BLaER1 (cell line): ENCODE measurements at regions not wholly inside any gene's neighbourhood (a gene's known extent, or its start where the extent isn't known, plus 50 kb on each side); places are given as distances from the start of the nearest gene placed in this dataset.

Experiments used
- H3K27ac ChIP-seq: shearing (Covaris generic); formaldehyde crosslinking; 2 replicates; pipeline ENCODE4 v1.8.1; 2022
- H3K27me3 ChIP-seq: shearing (Covaris generic); formaldehyde crosslinking; 2 replicates; pipeline ENCODE4 v1.8.1; 2022
- H3K36me3 ChIP-seq: shearing (Covaris generic); formaldehyde crosslinking; 2 replicates; pipeline ENCODE4 v1.8.1; 2022
- H3K4me1 ChIP-seq: shearing (Covaris generic); formaldehyde crosslinking; 2 replicates; pipeline ENCODE4 v1.8.1; 2022
- H3K4me2 ChIP-seq: shearing (Covaris generic); formaldehyde crosslinking; 2 replicates; pipeline ENCODE4 v1.8.1; 2022
- H3K4me3 ChIP-seq: shearing (Covaris generic); formaldehyde crosslinking; 2 replicates; pipeline ENCODE4 v1.8.1; 2022
- H3K9ac ChIP-seq: shearing (Covaris generic); formaldehyde crosslinking; 2 replicates; pipeline ENCODE4 v1.8.1; 2022
- H3K9me3 ChIP-seq: shearing (Covaris generic); formaldehyde crosslinking; 2 replicates; pipeline ENCODE4 v1.8.1; 2022
- H4K20me1 ChIP-seq: shearing (Covaris generic); formaldehyde crosslinking; 2 replicates; pipeline ENCODE4 v1.8.1; 2022
- Cebpa-rat ChIP-seq: shearing (Covaris generic); IDR thresholded peaks from 2 replicates; pipeline ENCODE4 v1.8.1; 2022

- no peak overlapping the region for H3K9ac ChIP-seq
- no peaks in the 10 kb centered on the region for H4K20me1 ChIP-seq
- TF ChIP-seq Cebpa-rat: no peak
- no peak overlapping the region for H3K4me2 ChIP-seq
- H3K36me3 ChIP-seq: no peaks in the 10 kb centered on the region
- no peaks in the 10 kb centered on the region for H3K4me1 ChIP-seq
- no peak overlapping the region for H3K4me3 ChIP-seq
- peaks cover 16% of the 10 kb centered on the region for H3K9me3 ChIP-seq
- no peaks in the 10 kb centered on the region for H3K27me3 ChIP-seq
- H3K27ac ChIP-seq: no peak overlapping the region
Observed at GRCh38 chr5:52531105-52531504, 256.6 kb upstream of the ITGA1 start.

GRCh38 chr5:52543594-52543993 lies 244.1 kb upstream of the ITGA1 start:
- H3K27me3 ChIP-seq: no peaks in the 10 kb centered on the region
- no peak overlapping the region for H3K4me2 ChIP-seq
- no peak for TF ChIP-seq Cebpa-rat
- no peaks in the 10 kb centered on the region for H3K4me1 ChIP-seq
- no peaks in the 10 kb centered on the region for H3K36me3 ChIP-seq
- no peak overlapping the region for H3K4me3 ChIP-seq
- no peaks in the 10 kb centered on the region for H4K20me1 ChIP-seq
- no peak overlapping the region for H3K9ac ChIP-seq
- H3K27ac ChIP-seq: no peak overlapping the region
- no peaks in the 10 kb centered on the region for H3K9me3 ChIP-seq

DNA sequence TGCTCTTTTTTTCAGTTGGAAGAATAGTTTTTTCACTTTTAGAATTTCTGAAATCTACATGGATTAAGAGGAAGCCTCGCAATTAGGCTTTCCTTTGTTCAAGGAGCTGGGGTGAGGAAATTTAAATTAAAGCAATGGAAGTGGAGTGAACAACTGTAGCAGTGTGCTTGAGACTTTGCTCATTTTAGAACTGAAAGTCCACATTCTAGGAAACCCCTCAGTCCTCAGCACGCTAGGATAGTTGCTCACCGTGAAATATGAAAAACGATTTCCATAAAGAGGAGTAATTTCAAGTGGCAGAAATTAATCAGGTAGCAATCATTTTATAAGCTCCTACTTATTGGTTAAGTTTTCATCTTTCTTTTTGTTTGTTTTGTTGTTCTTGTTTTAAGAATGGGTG lies 243.0 kb upstream of the ITGA1 start:
- Histone ChIP-seq H3K27ac (no peak overlapping the region), H3K36me3 (no peaks in the 10 kb centered on the region), H3K9ac (no peak overlapping the region), H4K20me1 (no peaks in the 10 kb centered on the region), H3K27me3 (no peaks in the 10 kb centered on the region), H3K9me3 (no peaks in the 10 kb centered on the region), H3K4me2 (no peak overlapping the region), H3K4me1 (no peaks in the 10 kb centered on the region), H3K4me3 (no peak overlapping the region)
- no peak for TF ChIP-seq Cebpa-rat

- no peaks in the 10 kb centered on the region for H4K20me1 ChIP-seq
- no peaks in the 10 kb centered on the region for H3K9me3 ChIP-seq
- H3K4me2 ChIP-seq: no peak overlapping the region
- no peaks in the 10 kb centered on the region for H3K36me3 ChIP-seq
- H3K9ac ChIP-seq: no peak overlapping the region
- H3K4me1 ChIP-seq: no peaks in the 10 kb centered on the region
- H3K27me3 ChIP-seq: no peaks in the 10 kb centered on the region
- no peak overlapping the region for H3K27ac ChIP-seq
- H3K4me3 ChIP-seq: no peak overlapping the region
- TF ChIP-seq Cebpa-rat: no peak
Observed at GRCh38 chr5:52554293-52554692, 233.4 kb upstream of the ITGA1 start.

DNA sequence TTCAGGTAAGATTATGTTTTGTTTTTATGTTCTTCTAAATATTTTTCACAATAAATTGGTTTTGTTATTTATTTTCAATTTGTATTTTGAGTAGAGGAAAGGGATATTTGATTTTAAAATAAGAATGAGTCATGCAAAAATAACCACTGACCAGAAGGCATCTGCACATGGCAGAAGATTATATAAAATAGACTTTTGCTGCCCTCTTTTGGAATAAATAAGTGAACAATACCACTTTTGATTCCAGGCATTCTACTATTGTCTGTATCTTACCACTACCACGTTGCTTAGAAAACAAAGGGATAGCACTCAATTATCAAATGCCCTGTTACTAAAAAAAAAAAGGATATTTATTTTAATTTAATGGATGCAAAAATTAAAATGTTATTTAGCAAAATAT lies 227.3 kb upstream of the ITGA1 start:
- no peak for TF ChIP-seq Cebpa-rat
- H3K36me3 ChIP-seq: no peaks in the 10 kb centered on the region
- H3K4me1 ChIP-seq: no peaks in the 10 kb centered on the region

GRCh38 chr5:52562473-52562872 lies 225.2 kb upstream of the ITGA1 start:
- H3K4me1 ChIP-seq: no peaks in the 10 kb centered on the region
- no peak overlapping the region for H3K27ac ChIP-seq
- no peaks in the 10 kb centered on the region for H4K20me1 ChIP-seq
- H3K27me3 ChIP-seq: no peaks in the 10 kb centered on the region
- H3K9me3 ChIP-seq: no peaks in the 10 kb centered on the region
- no peak overlapping the region for H3K4me2 ChIP-seq
- H3K9ac ChIP-seq: no peak overlapping the region
- no peak for TF ChIP-seq Cebpa-rat
- no peaks in the 10 kb centered on the region for H3K36me3 ChIP-seq
- no peak overlapping the region for H3K4me3 ChIP-seq

More for the DNA sequence above, 227.3 kb upstream of the ITGA1 start:
- Histone ChIP-seq H3K27ac (no peak overlapping the region), H3K27me3 (no peaks in the 10 kb centered on the region), H4K20me1 (no peaks in the 10 kb centered on the region), H3K9ac (no peak overlapping the region), H3K9me3 (no peaks in the 10 kb centered on the region), H3K4me2 (no peak overlapping the region), H3K4me3 (no peak overlapping the region)

DNA sequence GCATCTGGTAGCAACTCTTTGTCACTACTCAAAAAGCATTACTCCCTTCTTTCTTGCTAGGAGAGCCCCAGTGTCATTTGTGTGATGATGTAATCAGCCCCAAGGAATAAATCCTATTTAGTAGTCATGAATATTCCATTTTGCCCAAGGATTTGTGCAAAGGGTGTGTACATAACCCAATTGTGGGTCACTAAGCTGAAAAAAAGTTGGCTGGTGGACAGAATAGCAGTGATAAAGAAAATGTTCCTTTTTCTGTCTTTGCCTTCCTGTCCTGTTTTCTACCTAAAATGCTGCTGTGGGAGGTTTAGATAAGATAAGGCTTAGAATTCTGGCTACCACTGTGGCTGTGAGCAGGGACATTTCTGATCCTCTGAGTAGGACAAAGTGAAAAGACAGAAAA lies 223.1 kb upstream of the ITGA1 start:
- Histone ChIP-seq H4K20me1 (no peaks in the 10 kb centered on the region), H3K4me3 (no peak overlapping the region), H3K4me2 (no peak overlapping the region), H3K27me3 (no peaks in the 10 kb centered on the region), H3K27ac (no peak overlapping the region), H3K9ac (no peak overlapping the region), H3K9me3 (no peaks in the 10 kb centered on the region), H3K36me3 (no peaks in the 10 kb centered on the region), H3K4me1 (no peaks in the 10 kb centered on the region)
- no peak for TF ChIP-seq Cebpa-rat

DNA sequence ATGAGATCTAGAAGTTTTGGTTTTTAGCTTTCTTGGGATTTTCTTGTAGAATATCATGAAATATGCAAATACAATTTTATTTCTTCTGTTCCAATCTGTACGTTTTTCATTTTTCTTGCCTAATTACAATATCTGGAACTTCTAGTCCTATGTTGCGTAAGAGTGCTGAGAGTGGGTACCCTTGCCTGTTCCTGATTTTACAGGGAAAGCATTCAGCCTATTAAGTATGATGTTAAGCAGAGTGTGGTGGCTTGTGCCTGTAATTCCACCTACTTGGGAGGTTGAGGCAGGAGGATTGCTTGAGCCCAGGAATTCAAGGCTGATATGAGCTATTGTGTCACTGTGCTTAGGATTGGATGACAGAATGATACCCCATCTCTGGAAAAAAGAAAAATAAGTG lies 210.2 kb upstream of the ITGA1 start:
- Histone ChIP-seq H3K36me3 (no peaks in the 10 kb centered on the region), H3K27me3 (no peaks in the 10 kb centered on the region), H3K27ac (no peak overlapping the region), H3K4me2 (no peak overlapping the region), H3K4me3 (no peak overlapping the region), H3K9ac (no peak overlapping the region), H3K9me3 (no peaks in the 10 kb centered on the region), H3K4me1 (peaks cover 7% of the 10 kb centered on the region; the same call in 1 of the 2 replicates), H4K20me1 (no peaks in the 10 kb centered on the region)
- TF ChIP-seq Cebpa-rat: no peak

GRCh38 chr5:52579391-52579790 lies 208.3 kb upstream of the ITGA1 start:
- Histone ChIP-seq H3K27ac (no peak overlapping the region), H3K4me1 (peaks cover 7% of the 10 kb centered on the region; the same call in 1 of the 2 replicates), H3K4me2 (no peak overlapping the region), H3K27me3 (no peaks in the 10 kb centered on the region), H3K4me3 (no peak overlapping the region), H3K9me3 (no peaks in the 10 kb centered on the region), H3K9ac (no peak overlapping the region), H3K36me3 (no peaks in the 10 kb centered on the region), H4K20me1 (no peaks in the 10 kb centered on the region)
- no peak for TF ChIP-seq Cebpa-rat

DNA sequence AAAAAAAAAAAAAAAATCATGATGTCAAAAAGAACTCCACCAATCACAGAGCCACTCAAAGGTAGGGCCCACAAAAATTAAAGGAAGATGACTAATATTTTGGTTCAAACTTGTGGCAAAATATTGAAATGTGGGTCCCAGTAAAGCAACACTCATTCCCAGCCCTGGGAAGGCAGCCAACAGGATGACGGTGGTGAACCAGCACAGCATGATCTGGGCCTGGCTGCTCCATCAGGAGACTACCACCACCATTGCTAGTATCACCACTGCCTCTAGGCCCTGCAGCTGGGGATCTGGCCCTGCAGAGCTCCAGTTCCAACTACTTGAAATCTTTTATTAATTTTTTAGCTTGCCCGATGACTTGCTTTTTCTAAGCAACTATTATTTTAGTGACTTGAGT lies 206.8 kb upstream of the ITGA1 start:
- no peak overlapping the region for H3K4me3 ChIP-seq
- no peak overlapping the region for H3K27ac ChIP-seq
- H4K20me1 ChIP-seq: no peaks in the 10 kb centered on the region
- no peak for TF ChIP-seq Cebpa-rat
- H3K4me1 ChIP-seq: peaks cover 7% of the 10 kb centered on the region; the same call in 1 of the 2 replicates
- H3K36me3 ChIP-seq: no peaks in the 10 kb centered on the region
- no peaks in the 10 kb centered on the region for H3K27me3 ChIP-seq
- no peaks in the 10 kb centered on the region for H3K9me3 ChIP-seq
- no peak overlapping the region for H3K9ac ChIP-seq
- no peak overlapping the region for H3K4me2 ChIP-seq

DNA sequence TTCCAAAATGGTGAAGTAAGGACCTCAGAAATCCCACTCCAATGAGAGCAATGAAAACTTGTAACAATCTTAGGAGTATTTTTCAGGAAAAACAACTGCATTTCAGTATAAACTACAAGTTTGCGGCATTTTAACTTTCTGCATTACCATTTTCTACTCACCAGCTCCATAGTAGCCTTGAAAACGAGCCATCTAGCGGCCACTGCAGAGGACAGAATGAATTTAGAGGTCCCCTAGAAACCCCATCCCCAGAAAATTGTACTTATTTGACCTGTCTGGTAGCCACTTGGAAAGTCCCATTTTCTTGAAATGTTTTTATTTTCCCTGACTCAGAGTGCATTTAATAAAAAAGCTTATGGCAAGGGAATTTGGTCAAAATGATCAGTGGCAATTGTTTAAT lies 205.4 kb upstream of the ITGA1 start:
- no peak for TF ChIP-seq Cebpa-rat
- H3K4me3 ChIP-seq: no peak overlapping the region

More for the DNA sequence above, 205.4 kb upstream of the ITGA1 start:
- no peak overlapping the region for H3K4me2 ChIP-seq
- H3K9ac ChIP-seq: no peak overlapping the region
- peaks cover 7% of the 10 kb centered on the region; the same call in 1 of the 2 replicates for H3K4me1 ChIP-seq
- no peaks in the 10 kb centered on the region for H4K20me1 ChIP-seq
- no peaks in the 10 kb centered on the region for H3K36me3 ChIP-seq
- H3K27ac ChIP-seq: no peak overlapping the region
- no peaks in the 10 kb centered on the region for H3K27me3 ChIP-seq
- no peaks in the 10 kb centered on the region for H3K9me3 ChIP-seq
